ENCODE measurements at regions not wholly inside any gene's neighbourhood (a gene's known extent, or its start where the extent isn't known, plus 50 kb on each side); places are given as distances from the start of the nearest gene placed in this dataset.

DNA sequence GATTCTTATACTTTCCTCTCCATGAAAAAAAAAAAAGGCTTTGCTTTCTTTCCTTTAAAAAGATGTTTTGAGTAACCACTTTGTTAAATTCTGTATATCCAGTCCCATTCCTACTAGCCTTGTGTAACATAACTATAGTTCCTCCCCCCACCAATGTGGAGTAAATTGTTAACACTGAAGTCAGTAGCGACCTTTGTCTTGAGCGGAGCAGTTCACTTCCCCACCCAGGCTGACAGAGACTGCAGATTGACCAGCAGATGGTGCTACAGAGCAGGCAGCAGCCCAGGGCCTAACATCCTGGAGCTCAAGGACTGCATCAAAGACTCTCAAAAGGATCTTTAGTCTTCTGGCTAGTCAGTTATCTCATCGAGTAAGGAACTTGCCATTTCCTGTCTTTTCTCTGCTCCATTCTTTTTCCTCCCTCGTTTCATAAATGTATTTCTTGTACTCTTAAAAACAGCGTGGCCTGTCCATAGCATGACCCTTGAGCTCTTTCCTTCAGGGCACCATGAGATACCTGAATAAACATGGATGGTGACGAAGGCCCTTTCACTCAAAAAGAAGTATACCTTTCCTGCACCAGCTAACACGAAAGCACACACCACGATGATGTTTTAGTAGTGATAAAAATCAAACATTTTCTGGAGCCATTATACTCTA, 503.5 kb upstream of the PKN2 start:
- Histone ChIP-seq H3K9me3 (ENCODE audit: control insufficient read depth in 2 of 3, insufficient read depth in 1 of 3, low read length in 3 of 3) (no peaks in the 10 kb centered on the region), H3K4me3 (ENCODE audit: low read length in 3 of 3) (no peak overlapping the region), H3K4me1 (ENCODE audit: control insufficient read depth in 2 of 3, insufficient read depth in 2 of 3, low read depth in 1 of 3, low read length in 3 of 3) (peaks cover 0 to 5% (median 2%) of the 10 kb centered on the region in 3 donors), H3K36me3 (ENCODE audit: control insufficient read depth in 2 of 3, insufficient read depth in 3 of 3, low read length in 3 of 3) (no peaks in the 10 kb centered on the region), H3K27ac (ENCODE audit: low read depth in 2 of 2, low read length in 2 of 2) (no peak overlapping the region), H3K9ac (ENCODE audit: low read length in 3 of 3) (no peak overlapping the region), H3K27me3 (ENCODE audit: control insufficient read depth, insufficient read depth, low read length) (no peaks in the 10 kb centered on the region)
- TF ChIP-seq, protein P1, sequence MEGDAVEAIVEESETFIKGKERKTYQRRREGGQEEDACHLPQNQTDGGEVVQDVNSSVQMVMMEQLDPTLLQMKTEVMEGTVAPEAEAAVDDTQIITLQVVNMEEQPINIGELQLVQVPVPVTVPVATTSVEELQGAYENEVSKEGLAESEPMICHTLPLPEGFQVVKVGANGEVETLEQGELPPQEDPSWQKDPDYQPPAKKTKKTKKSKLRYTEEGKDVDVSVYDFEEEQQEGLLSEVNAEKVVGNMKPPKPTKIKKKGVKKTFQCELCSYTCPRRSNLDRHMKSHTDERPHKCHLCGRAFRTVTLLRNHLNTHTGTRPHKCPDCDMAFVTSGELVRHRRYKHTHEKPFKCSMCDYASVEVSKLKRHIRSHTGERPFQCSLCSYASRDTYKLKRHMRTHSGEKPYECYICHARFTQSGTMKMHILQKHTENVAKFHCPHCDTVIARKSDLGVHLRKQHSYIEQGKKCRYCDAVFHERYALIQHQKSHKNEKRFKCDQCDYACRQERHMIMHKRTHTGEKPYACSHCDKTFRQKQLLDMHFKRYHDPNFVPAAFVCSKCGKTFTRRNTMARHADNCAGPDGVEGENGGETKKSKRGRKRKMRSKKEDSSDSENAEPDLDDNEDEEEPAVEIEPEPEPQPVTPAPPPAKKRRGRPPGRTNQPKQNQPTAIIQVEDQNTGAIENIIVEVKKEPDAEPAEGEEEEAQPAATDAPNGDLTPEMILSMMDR (IDR thresholded peaks at IDR 0.05; ENCODE audit: borderline replicate concordance, extremely low read depth, insufficient read depth), result peak; percentile 88
- intact Hi-C loops (cut with DNase I), result no loop called here
- DNase-seq (peak; percentile 81 to 91 (median 83)), FAIRE-seq (peak; percentile 82)

DNA sequence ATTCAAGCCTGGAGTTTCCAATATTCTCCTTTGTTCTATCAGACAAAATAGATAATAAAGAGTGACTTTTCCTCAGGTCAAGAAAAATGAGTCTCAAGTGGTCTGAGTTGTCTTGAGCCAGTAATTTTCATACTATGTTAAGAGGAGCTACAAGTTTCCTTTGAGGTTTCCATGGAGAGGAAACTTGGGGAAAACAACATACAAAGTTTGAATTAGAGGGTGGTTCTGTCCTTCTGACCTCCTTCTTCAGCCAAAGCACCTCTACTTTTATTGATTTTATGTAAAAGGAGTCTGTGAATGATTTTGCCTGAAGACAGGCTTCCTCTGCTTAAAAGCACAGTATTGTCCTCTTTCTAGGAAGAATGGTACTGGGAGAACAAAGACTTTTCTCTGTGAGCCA, 497.2 kb upstream of the PKN2 start:
- Histone ChIP-seq H3K4me3 (ENCODE audit: low read length in 3 of 3) (no peak overlapping the region), H3K27me3 (ENCODE audit: control insufficient read depth, insufficient read depth, low read length) (no peaks in the 10 kb centered on the region), H3K27ac (ENCODE audit: low read depth in 2 of 2, low read length in 2 of 2) (no peak overlapping the region), H3K9ac (ENCODE audit: low read length in 3 of 3) (no peak overlapping the region), H3K36me3 (ENCODE audit: control insufficient read depth in 2 of 3, insufficient read depth in 3 of 3, low read length in 3 of 3) (no peaks in the 10 kb centered on the region), H3K9me3 (ENCODE audit: control insufficient read depth in 2 of 3, insufficient read depth in 1 of 3, low read length in 3 of 3) (no peaks in the 10 kb centered on the region), H3K4me1 (ENCODE audit: control insufficient read depth in 2 of 3, insufficient read depth in 2 of 3, low read depth in 1 of 3, low read length in 3 of 3) (no peaks in the 10 kb centered on the region)
- intact Hi-C loops (cut with DNase I), result no loop called here
- FAIRE-seq, result no peak
- TF ChIP-seq, protein P1 (IDR thresholded peaks at IDR 0.05; ENCODE audit: borderline replicate concordance, extremely low read depth, insufficient read depth), result no peak
- no peak for DNase-seq

DNA sequence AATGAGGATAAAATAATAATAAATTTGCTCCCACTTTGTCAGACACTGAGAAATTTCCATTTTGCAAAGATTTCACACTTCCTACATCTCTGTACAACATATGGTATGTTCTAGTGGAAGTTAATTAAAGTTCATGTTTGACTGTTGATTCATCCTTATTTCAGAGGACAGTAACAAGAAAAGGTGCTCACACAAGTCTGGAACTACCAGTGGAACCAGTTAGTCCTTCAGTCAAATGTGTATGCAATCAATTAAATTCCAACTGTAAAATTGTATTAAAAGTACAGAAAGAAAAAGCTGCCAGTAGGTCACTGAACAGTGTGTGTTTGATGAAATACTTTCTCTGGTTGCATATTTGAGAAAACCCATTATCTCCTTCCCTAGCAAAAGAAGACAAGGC, 496.0 kb upstream of the PKN2 start:
- H3K4me3 ChIP-seq (ENCODE audit: low read length in 3 of 3), result no peak overlapping the region
- H3K9ac ChIP-seq (ENCODE audit: low read length in 3 of 3), result no peak overlapping the region
- DNase-seq (no peak), FAIRE-seq (no peak)
- H3K9me3 ChIP-seq (ENCODE audit: control insufficient read depth in 2 of 3, insufficient read depth in 1 of 3, low read length in 3 of 3), result no peaks in the 10 kb centered on the region
- intact Hi-C loops (cut with DNase I), result no loop called here
- no peaks in the 10 kb centered on the region for H3K4me1 ChIP-seq (ENCODE audit: control insufficient read depth in 2 of 3, insufficient read depth in 2 of 3, low read depth in 1 of 3, low read length in 3 of 3)
- no peaks in the 10 kb centered on the region for H3K36me3 ChIP-seq (ENCODE audit: control insufficient read depth in 2 of 3, insufficient read depth in 3 of 3, low read length in 3 of 3)
- TF ChIP-seq, protein P1 (IDR thresholded peaks at IDR 0.05; ENCODE audit: borderline replicate concordance, extremely low read depth, insufficient read depth), result no peak
- H3K27me3 ChIP-seq (ENCODE audit: control insufficient read depth, insufficient read depth, low read length), result no peaks in the 10 kb centered on the region
- H3K27ac ChIP-seq (ENCODE audit: low read depth in 2 of 2, low read length in 2 of 2), result no peak overlapping the region

DNA sequence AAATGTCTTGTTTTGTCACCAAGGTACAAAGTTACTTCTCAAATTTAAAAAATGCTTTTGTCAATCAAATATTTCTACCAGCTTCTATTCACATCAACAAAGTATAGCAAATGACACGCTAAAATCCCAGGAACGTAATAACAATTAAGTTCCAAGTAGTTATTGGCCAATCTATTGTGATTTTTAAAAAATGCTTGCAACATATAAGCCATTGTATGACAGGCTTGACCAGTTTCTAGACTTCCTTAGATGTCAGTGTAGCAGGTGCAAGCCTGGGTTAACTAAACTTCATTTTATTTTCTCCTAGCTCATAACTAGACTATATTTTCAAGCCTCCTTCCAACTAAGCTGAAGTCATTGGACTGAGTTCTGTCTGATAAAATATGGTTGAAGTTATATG, 494.5 kb upstream of the PKN2 start:
- no peak overlapping the region for H3K27ac ChIP-seq (ENCODE audit: low read depth in 2 of 2, low read length in 2 of 2)
- intact Hi-C loops (cut with DNase I), result no loop called here
- TF ChIP-seq, protein P1 (IDR thresholded peaks at IDR 0.05; ENCODE audit: borderline replicate concordance, extremely low read depth, insufficient read depth), result no peak
- H3K9me3 ChIP-seq (ENCODE audit: control insufficient read depth in 2 of 3, insufficient read depth in 1 of 3, low read length in 3 of 3), result no peaks in the 10 kb centered on the region
- no peaks in the 10 kb centered on the region for H3K27me3 ChIP-seq (ENCODE audit: control insufficient read depth, insufficient read depth, low read length)
- peak in 1 of 5 donors; percentile 4 for DNase-seq
- no peak for FAIRE-seq
- H3K4me1 ChIP-seq (ENCODE audit: control insufficient read depth in 2 of 3, insufficient read depth in 2 of 3, low read depth in 1 of 3, low read length in 3 of 3), result no peaks in the 10 kb centered on the region
- no peak overlapping the region for H3K4me3 ChIP-seq (ENCODE audit: low read length in 3 of 3)
- H3K36me3 ChIP-seq (ENCODE audit: control insufficient read depth in 2 of 3, insufficient read depth in 3 of 3, low read length in 3 of 3), result no peaks in the 10 kb centered on the region
- H3K9ac ChIP-seq (ENCODE audit: low read length in 3 of 3), result no peak overlapping the region
